HEK293T (cell line): ENCODE measurements at regions not wholly inside any gene's neighbourhood (a gene's known extent, or its start where the extent isn't known, plus 50 kb on each side); places are given as distances from the start of the nearest gene placed in this dataset.

ENCODE experiments used
- CTBP1 ChIP-seq: fragments of 450-650 bp; IDR thresholded peaks from 2 replicates; pipeline ENCODE4 v1.6.1; 2016; ENCODE audit warnings: borderline replicate concordance
- FOXA1 ChIP-seq: fragments of 450-650 bp; IDR thresholded peaks from 2 replicates; pipeline ENCODE4 v1.6.1; 2016; ENCODE audit warnings: mild to moderate bottlenecking
- FOXM1 ChIP-seq: fragments of 450-650 bp; IDR thresholded peaks from 2 replicates; pipeline ENCODE4 v1.6.1; 2017; ENCODE audit warnings: mild to moderate bottlenecking, borderline replicate concordance
- LEF1 ChIP-seq: fragments of 450-650 bp; IDR thresholded peaks from 2 replicates; pipeline ENCODE4 v1.6.1; 2017; ENCODE audit warnings: mild to moderate bottlenecking, borderline replicate concordance
- NFRKB ChIP-seq: fragments of 450-650 bp; IDR thresholded peaks from 2 replicates; pipeline ENCODE4 v1.6.1; 2016; ENCODE audit warnings: mild to moderate bottlenecking, moderate library complexity
- SUZ12 ChIP-seq: fragments of 450-650 bp; IDR thresholded peaks from 2 replicates; pipeline ENCODE4 v1.6.1; 2016; ENCODE audit warnings: mild to moderate bottlenecking
- TARDBP ChIP-seq: fragments of 450-650 bp; IDR thresholded peaks from 2 replicates; pipeline ENCODE4 v1.6.1; 2016
- ZNF384 ChIP-seq: fragments of 450-650 bp; IDR thresholded peaks from 2 replicates; pipeline ENCODE4 v1.6.1; 2016
- TF ChIP-seq, protein P1 (sequence below): fragments of 450-650 bp; IDR thresholded peaks from 2 replicates; pipeline ENCODE4 v1.6.1; 2016

DNA sequence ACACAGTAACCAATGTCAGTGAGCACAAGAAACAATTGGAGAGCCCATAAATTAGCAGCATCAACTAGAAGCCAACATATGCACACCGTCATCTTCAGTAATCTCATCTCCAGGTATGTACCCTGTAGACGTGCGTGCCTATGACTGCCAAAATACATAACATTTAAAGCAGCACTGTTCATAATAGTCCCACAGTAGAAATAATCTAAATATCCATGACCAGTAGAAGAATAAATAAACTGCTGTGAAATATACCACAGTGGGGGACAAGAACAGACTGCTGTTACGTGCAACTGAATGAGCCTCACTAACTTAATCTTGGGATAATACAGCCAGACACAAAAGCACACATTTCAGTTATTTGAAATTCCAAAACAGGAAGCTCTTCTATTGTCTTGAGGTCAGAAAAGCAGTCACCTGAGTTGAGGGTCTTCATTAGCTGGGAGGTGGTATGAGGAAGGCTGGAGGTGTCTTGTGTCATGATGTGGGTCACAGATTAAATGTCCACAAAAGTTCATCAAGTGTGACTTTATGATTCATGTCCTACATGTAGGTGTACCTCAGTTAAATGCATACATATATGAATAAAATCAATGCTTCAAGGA is 454.2 kb upstream of the AKR1E2 start:
- no peak for TF ChIP-seq LEF1
- TF ChIP-seq FOXA1 = no peak
- no peak for TF ChIP-seq FOXM1
- TF ChIP-seq NFRKB = no peak
- no peak for TF ChIP-seq TARDBP
- TF ChIP-seq, protein P1, sequence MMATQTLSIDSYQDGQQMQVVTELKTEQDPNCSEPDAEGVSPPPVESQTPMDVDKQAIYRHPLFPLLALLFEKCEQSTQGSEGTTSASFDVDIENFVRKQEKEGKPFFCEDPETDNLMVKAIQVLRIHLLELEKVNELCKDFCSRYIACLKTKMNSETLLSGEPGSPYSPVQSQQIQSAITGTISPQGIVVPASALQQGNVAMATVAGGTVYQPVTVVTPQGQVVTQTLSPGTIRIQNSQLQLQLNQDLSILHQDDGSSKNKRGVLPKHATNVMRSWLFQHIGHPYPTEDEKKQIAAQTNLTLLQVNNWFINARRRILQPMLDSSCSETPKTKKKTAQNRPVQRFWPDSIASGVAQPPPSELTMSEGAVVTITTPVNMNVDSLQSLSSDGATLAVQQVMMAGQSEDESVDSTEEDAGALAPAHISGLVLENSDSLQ = no peak
- TF ChIP-seq SUZ12 = no peak
- no peak for TF ChIP-seq CTBP1
- no peak for TF ChIP-seq ZNF384
